H1 (cell line): ENCODE measurements at regions not wholly inside any gene's neighbourhood (a gene's known extent, or its start where the extent isn't known, plus 50 kb on each side); places are given as distances from the start of the nearest gene placed in this dataset.

Experiments
- CTCF ChIA-PET: fragments of 300-600 bp; sonication (Branson Sonifier 250); formaldehyde crosslinking; loops from one replicate; lab custom pipeline; 2021; ENCODE audit not compliant: partially characterized antibody; lab: Charles Lee
- POLR2A ChIA-PET: fragments of 300-600 bp; sonication (Branson Sonifier 250); formaldehyde crosslinking; loops from one replicate; lab custom pipeline; 2021; ENCODE audit warnings: inconsistent platforms; ENCODE audit not compliant: partially characterized antibody; lab: Charles Lee
- DNase-seq, 2 experiments: peaks; one replicate each; pipeline versions ENCODE4 v3.0.0 to v3.0.0-alpha.2; 2010 to 2022; ENCODE audit warnings: low spot score in 2 of 2, low read depth in 1 of 2, mixed read lengths in 1 of 2
- FAIRE-seq: peaks from 2 replicates; lab custom pipeline; 2011; peaks lifted over from hg19 to GRCh38; lab: Jason Lieb, UNC
- H2AFZ ChIP-seq: 2 replicates; pipeline ENCODE4 v1.8.1; 2012; ENCODE audit warnings: low read length, inconsistent platforms
- H2AK5ac ChIP-seq: 2 replicates; pipeline ENCODE4 v1.6.1; 2013; ENCODE audit warnings: low read depth, low read length
- H2BK120ac ChIP-seq: replicated peaks from 2 replicates; pipeline ENCODE3; 2013; ENCODE audit warnings: low read depth, low read length, inconsistent platforms
- H2BK12ac ChIP-seq: 2 replicates; pipeline ENCODE4 v1.6.1; 2013; ENCODE audit warnings: low read depth, low read length
- H2BK15ac ChIP-seq: 2 replicates; pipeline ENCODE4 v1.6.1; 2013; ENCODE audit warnings: low read length
- H2BK20ac ChIP-seq: 2 replicates; pipeline ENCODE4 v1.6.1; 2013; ENCODE audit warnings: low read length
- H2BK5ac ChIP-seq: 2 replicates; pipeline ENCODE4 v1.6.1; 2013; ENCODE audit warnings: low read depth, low read length
- H3K14ac ChIP-seq: 2 replicates; pipeline ENCODE4 v1.6.1; 2013; ENCODE audit warnings: inconsistent platforms; ENCODE audit not compliant: insufficient read length
- H3K18ac ChIP-seq: 2 replicates; pipeline ENCODE4 v1.6.1; 2013; ENCODE audit warnings: low read length; ENCODE audit errors: extremely low read depth
- H3K23ac ChIP-seq: 2 replicates; pipeline ENCODE4 v1.6.1; 2013; ENCODE audit warnings: inconsistent platforms; ENCODE audit not compliant: insufficient read length
- H3K23me2 ChIP-seq: 2 replicates; pipeline ENCODE4 v1.6.1; 2013; ENCODE audit warnings: low read depth, low read length
- H3K27ac ChIP-seq: 2 replicates; pipeline ENCODE4 v1.6.1; 2011; ENCODE audit warnings: low read depth, low read length, inconsistent platforms
- H3K27me3 ChIP-seq, 4 experiments: replicated peaks in 1 of 4; 1 replicate in 1 of 4; 2 replicates in 3 of 4; pipeline versions ENCODE4 v1.6.1 to v1.8.1; 2011 to 2013; ENCODE audit warnings: low read length in 3 of 4, mild to moderate bottlenecking in 3 of 4, inconsistent platforms in 2 of 4, mixed read lengths in 2 of 4, moderate library complexity in 1 of 4; ENCODE audit not compliant: control insufficient read depth in 3 of 4, insufficient read depth in 3 of 4; ENCODE audit errors: extremely low read depth in 1 of 4
- H3K36me3 ChIP-seq, 4 experiments: 2 replicates each; pipeline versions ENCODE4 v1.6.1 to v1.8.1; 2011 to 2013; ENCODE audit warnings: mild to moderate bottlenecking in 4 of 4, low read length in 3 of 4, moderate library complexity in 2 of 4, control low read depth in 1 of 4, inconsistent platforms in 1 of 4; ENCODE audit not compliant: insufficient read depth in 4 of 4, control insufficient read depth in 2 of 4
- H3K4ac ChIP-seq: replicated peaks from 2 replicates; pipeline ENCODE3; 2013; ENCODE audit warnings: low read length, low read depth, mixed read lengths, inconsistent platforms; ENCODE audit not compliant: insufficient read length
- H3K4me1 ChIP-seq, 4 experiments: replicated peaks in 1 of 4; 1 replicate in 1 of 4; 2 replicates in 3 of 4; pipeline versions ENCODE4 v1.6.1 to v1.8.1; 2011 to 2013; ENCODE audit warnings: low read length in 3 of 4, inconsistent platforms in 2 of 4, mixed read lengths in 1 of 4; ENCODE audit not compliant: insufficient read depth in 4 of 4, control insufficient read depth in 3 of 4
- H3K4me2 ChIP-seq, 2 experiments: 2 replicates each; pipeline versions ENCODE4 v1.6.1 to v1.8.1; 2011 to 2013; ENCODE audit warnings: low read depth in 2 of 2, low read length in 2 of 2, control low read depth in 1 of 2, inconsistent platforms in 1 of 2, mild to moderate bottlenecking in 1 of 2; ENCODE audit not compliant: insufficient read depth in 1 of 2
- H3K4me3 ChIP-seq, 4 experiments: fragments of 200-600, 300-600 bp in 1 of 4; sonication (generic), shearing (Covaris generic), sonication (Bioruptor Twin) in 1 of 4; 2 replicates each; pipeline versions ENCODE4 v1.5.1 to v1.8.1; 2011 to 2016; ENCODE audit warnings: low read length in 4 of 4, low read depth in 3 of 4, control low read depth in 2 of 4, inconsistent platforms in 2 of 4, mild to moderate bottlenecking in 2 of 4, mixed read lengths in 1 of 4, moderate library complexity in 1 of 4; ENCODE audit not compliant: insufficient read depth in 2 of 4; ENCODE audit errors: extremely low read depth in 1 of 4
- H3K56ac ChIP-seq: replicated peaks from 2 replicates; pipeline ENCODE3; 2013; ENCODE audit warnings: low read depth, mild to moderate bottlenecking, mixed read lengths, low read length, inconsistent platforms; ENCODE audit not compliant: insufficient read length
- H3K79me1 ChIP-seq: 2 replicates; pipeline ENCODE4 v1.6.1; 2013; ENCODE audit warnings: low read depth, low read length, control low read depth
- H3K79me2 ChIP-seq, 2 experiments: 2 replicates each; pipeline versions ENCODE4 v1.6.1 to v1.8.1; 2012 to 2013; ENCODE audit warnings: low read length in 2 of 2, mild to moderate bottlenecking in 2 of 2, inconsistent platforms in 1 of 2; ENCODE audit not compliant: insufficient read depth in 2 of 2, control insufficient read depth in 1 of 2
- H3K9ac ChIP-seq, 4 experiments: replicated peaks in 1 of 4; 1 replicate in 1 of 4; 2 replicates in 3 of 4; pipeline versions ENCODE4 v1.6.1 to v1.8.1; 2011 to 2013; ENCODE audit warnings: low read depth in 3 of 4, low read length in 3 of 4, control low read depth in 2 of 4, mild to moderate bottlenecking in 2 of 4, moderate library complexity in 2 of 4, inconsistent platforms in 1 of 4; ENCODE audit errors: extremely low read depth in 1 of 4
- H3K9me3 ChIP-seq, 2 experiments: 2 replicates each; pipeline versions ENCODE4 v1.6.1 to v1.8.1; 2012 to 2013; ENCODE audit warnings: mild to moderate bottlenecking in 2 of 2, moderate library complexity in 2 of 2, control low read depth in 1 of 2, inconsistent platforms in 1 of 2, low read depth in 1 of 2, low read length in 1 of 2, mixed read lengths in 1 of 2; ENCODE audit not compliant: insufficient read depth in 2 of 2
- H4K20me1 ChIP-seq, 2 experiments: replicated peaks in 1 of 2; 2 replicates each; pipeline versions ENCODE3 to v1.8.1; 2011 to 2013; ENCODE audit warnings: inconsistent platforms in 2 of 2, low read length in 2 of 2, mild to moderate bottlenecking in 1 of 2; ENCODE audit not compliant: insufficient read depth in 2 of 2, control insufficient read depth in 1 of 2
- H4K5ac ChIP-seq: 2 replicates; pipeline ENCODE4 v1.6.1; 2013; ENCODE audit warnings: low read length, low read depth, mixed read lengths, inconsistent platforms; ENCODE audit not compliant: insufficient read length
- H4K8ac ChIP-seq: 2 replicates; pipeline ENCODE4 v1.8.0; 2013; ENCODE audit warnings: mild to moderate bottlenecking, moderate library complexity, low read length, inconsistent platforms; ENCODE audit not compliant: insufficient read depth; ENCODE audit errors: extremely low read depth
- H4K91ac ChIP-seq: replicated peaks from 2 replicates; pipeline ENCODE3; 2013; ENCODE audit warnings: low read length, mixed read lengths, inconsistent platforms; ENCODE audit not compliant: insufficient read length
- BRCA1 ChIP-seq: IDR thresholded peaks from 2 replicates; pipeline ENCODE4 v1.6.1; 2012; ENCODE audit warnings: low read depth, low read length, improper control_type of control experiment
- JUND ChIP-seq: IDR thresholded peaks from 2 replicates; pipeline ENCODE4 v1.6.1; 2011; ENCODE audit warnings: mild to moderate bottlenecking, improper control_type of control experiment, low read length
- TEAD4 ChIP-seq: IDR thresholded peaks from 2 replicates; pipeline ENCODE4 v1.6.1; 2012; ENCODE audit warnings: low read depth, low read length, inconsistent platforms, mixed read lengths
- WGBS, 2 experiments: shearing (Covaris generic) in 1 of 2; methylation state at CpG; one replicate each; pipeline versions ENCODE4 v1.1.6 to v1.1.7; 2013 to 2015; ENCODE audit warnings: low lambda C conversion rate in 2 of 2, mixed read lengths in 2 of 2, inconsistent platforms in 1 of 2, low coverage in 1 of 2, missing lambda C conversion rate in 1 of 2; ENCODE audit not compliant: insufficient replicate concordance in 2 of 2, insufficient coverage in 1 of 2, insufficient read length in 1 of 2; ENCODE audit errors: extremely low coverage in 1 of 2, missing lambda C conversion rate in 1 of 2; 5-methylcytosine and 5-hydroxymethylcytosine counted together
- TF ChIP-seq, protein P1 (sequence below), 3 experiments: IDR thresholded peaks; 1 replicate in 2 of 3; 2 replicates in 1 of 3; pipeline versions ENCODE4 v1.5.1 to v1.6.1; 2011; ENCODE audit warnings: low read length in 3 of 3, mild to moderate bottlenecking in 3 of 3, inconsistent platforms in 2 of 3, low read depth in 1 of 3, moderate library complexity in 1 of 3; ENCODE audit not compliant: insufficient read depth in 1 of 3; ENCODE audit errors: control extremely low read depth in 1 of 3

- Histone ChIP-seq H3K36me3 (no peaks in the 10 kb centered on the region), H2BK12ac (no peak overlapping the region), H3K79me1 (no peaks in the 10 kb centered on the region), H3K4ac (no peak overlapping the region), H2BK5ac (no peak overlapping the region), H3K23ac (no peak overlapping the region), H2BK20ac (no peak overlapping the region), H3K27ac (no peak overlapping the region), H3K18ac (no peak overlapping the region), H3K23me2 (no peaks in the 10 kb centered on the region), H3K4me1 (no peaks in the 10 kb centered on the region), H3K9me3 (peaks cover 9 to 15% of the 10 kb centered on the region in 2 experiments), H2AFZ (no peak overlapping the region), H3K9ac (no peak overlapping the region), H2BK120ac (no peak overlapping the region), H3K27me3 (no peaks in the 10 kb centered on the region), H3K79me2 (no peaks in the 10 kb centered on the region), H3K4me2 (no peak overlapping the region), H4K20me1 (no peaks in the 10 kb centered on the region), H3K4me3 (no peak overlapping the region), H3K56ac (no peak overlapping the region), H2BK15ac (no peak overlapping the region), H3K14ac (no peak overlapping the region), H4K91ac (no peak overlapping the region), H4K5ac (no peak overlapping the region), H4K8ac (no peak overlapping the region), H2AK5ac (no peak overlapping the region)
- DNase-seq = no peak
- 94% methylated on average over 8 of the region's 8 CpGs; no CpG with 5 or more reads in 1 of the 2 experiments for WGBS, 2 experiments
- ChIA-PET CTCF (interaction anchor here (0.6 to 2.5 kb wide), 2 partner anchors 10 to 565 kb away, joined by 3 to 21 read pairs; no protein-coding TSS in a partner anchor), POLR2A (no interaction called here)
- no peak for FAIRE-seq
- TF ChIP-seq JUND = no peak
- no peak for TF ChIP-seq BRCA1
- TF ChIP-seq, protein P1, sequence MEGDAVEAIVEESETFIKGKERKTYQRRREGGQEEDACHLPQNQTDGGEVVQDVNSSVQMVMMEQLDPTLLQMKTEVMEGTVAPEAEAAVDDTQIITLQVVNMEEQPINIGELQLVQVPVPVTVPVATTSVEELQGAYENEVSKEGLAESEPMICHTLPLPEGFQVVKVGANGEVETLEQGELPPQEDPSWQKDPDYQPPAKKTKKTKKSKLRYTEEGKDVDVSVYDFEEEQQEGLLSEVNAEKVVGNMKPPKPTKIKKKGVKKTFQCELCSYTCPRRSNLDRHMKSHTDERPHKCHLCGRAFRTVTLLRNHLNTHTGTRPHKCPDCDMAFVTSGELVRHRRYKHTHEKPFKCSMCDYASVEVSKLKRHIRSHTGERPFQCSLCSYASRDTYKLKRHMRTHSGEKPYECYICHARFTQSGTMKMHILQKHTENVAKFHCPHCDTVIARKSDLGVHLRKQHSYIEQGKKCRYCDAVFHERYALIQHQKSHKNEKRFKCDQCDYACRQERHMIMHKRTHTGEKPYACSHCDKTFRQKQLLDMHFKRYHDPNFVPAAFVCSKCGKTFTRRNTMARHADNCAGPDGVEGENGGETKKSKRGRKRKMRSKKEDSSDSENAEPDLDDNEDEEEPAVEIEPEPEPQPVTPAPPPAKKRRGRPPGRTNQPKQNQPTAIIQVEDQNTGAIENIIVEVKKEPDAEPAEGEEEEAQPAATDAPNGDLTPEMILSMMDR (IDR thresholded peaks at IDR 0.05; ENCODE audit: control extremely low read depth in 1 of 3, insufficient read depth in 1 of 3, low read depth in 1 of 3, low read length in 3 of 3) = no peak
- TF ChIP-seq TEAD4 = no peak
These were observed 537.6 kb downstream of the TCERG1L start for GRCh38 chr10:130773941-130774340.
